ENCODE measurements at regions not wholly inside any gene's neighbourhood (a gene's known extent, or its start where the extent isn't known, plus 50 kb on each side); places are given as distances from the start of the nearest gene placed in this dataset.

GRCh38 chr14:58826845-58827686 lies 189.3 kb downstream of the DACT1 start:
- no peaks in the 10 kb centered on the region; the same call in 1 of the 2 replicates for H3K9me2 ChIP-seq (ENCODE audit: insufficient read depth)
- intact Hi-C loops (cut with micrococcal nuclease; ENCODE audit: unreplicated experiment), result no loop called here
- no peak overlapping the region for H3K4me3 ChIP-seq
- H3K4me2 ChIP-seq, result no peak overlapping the region
- CTCF ChIA-PET, result no interaction called here
- H3K27ac ChIP-seq, result no peak overlapping the region
- no peaks in the 10 kb centered on the region for H4K20me1 ChIP-seq (ENCODE audit: insufficient read depth)
- no peaks in the 10 kb centered on the region for H3K79me2 ChIP-seq (ENCODE audit: low read depth)
- H3K36me3 ChIP-seq (ENCODE audit: low read depth), result no peaks in the 10 kb centered on the region
- H3K9me3 ChIP-seq (ENCODE audit: insufficient read depth, low read depth), result peaks cover 5% of the 10 kb centered on the region; the same call in 1 of the 2 replicates
- POLR2A ChIA-PET (ENCODE audit: unreplicated experiment), result no interaction called here
- no peaks in the 10 kb centered on the region for H3K4me1 ChIP-seq (replicated peaks; ENCODE audit: insufficient read depth)
- peaks cover 25% of the 10 kb centered on the region for H3K27me3 ChIP-seq (ENCODE audit: insufficient read depth, low read depth)
- no peak for DNase-seq
- H3F3A ChIP-seq (ENCODE audit: insufficient read depth, low read depth), result peaks cover 6% of the 10 kb centered on the region; the same call in 1 of the 2 replicates
- no peak for TF ChIP-seq EZH2 (IDR thresholded peaks at IDR 0.05; ENCODE audit: low read depth)
- TF ChIP-seq, protein P1, sequence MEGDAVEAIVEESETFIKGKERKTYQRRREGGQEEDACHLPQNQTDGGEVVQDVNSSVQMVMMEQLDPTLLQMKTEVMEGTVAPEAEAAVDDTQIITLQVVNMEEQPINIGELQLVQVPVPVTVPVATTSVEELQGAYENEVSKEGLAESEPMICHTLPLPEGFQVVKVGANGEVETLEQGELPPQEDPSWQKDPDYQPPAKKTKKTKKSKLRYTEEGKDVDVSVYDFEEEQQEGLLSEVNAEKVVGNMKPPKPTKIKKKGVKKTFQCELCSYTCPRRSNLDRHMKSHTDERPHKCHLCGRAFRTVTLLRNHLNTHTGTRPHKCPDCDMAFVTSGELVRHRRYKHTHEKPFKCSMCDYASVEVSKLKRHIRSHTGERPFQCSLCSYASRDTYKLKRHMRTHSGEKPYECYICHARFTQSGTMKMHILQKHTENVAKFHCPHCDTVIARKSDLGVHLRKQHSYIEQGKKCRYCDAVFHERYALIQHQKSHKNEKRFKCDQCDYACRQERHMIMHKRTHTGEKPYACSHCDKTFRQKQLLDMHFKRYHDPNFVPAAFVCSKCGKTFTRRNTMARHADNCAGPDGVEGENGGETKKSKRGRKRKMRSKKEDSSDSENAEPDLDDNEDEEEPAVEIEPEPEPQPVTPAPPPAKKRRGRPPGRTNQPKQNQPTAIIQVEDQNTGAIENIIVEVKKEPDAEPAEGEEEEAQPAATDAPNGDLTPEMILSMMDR (conservative IDR thresholded peaks at IDR 0.05), result peak; percentile 63
- H2AFZ ChIP-seq, result no peak overlapping the region
- no TSS peak for BruUV-seq (replicated peaks)

DNA sequence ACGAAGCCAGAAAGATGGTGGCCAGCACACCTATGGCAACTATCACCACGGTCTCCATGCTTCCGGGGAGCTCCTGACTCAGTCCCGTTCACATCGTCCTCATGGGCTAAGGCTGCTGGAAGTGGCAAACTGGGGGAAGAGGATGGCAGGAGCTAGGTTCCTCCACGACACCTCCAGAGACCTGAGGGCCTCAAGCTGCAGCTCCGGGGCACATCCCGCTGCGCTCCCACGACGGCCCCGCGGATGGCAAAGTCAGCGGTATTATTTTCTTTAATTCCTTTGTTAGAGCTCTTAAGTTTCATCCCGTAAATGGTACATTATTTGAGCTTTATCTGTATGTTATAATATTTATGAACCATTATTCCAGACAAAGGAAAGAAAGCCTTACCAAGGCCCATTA lies 190.5 kb downstream of the DACT1 start:
- Histone ChIP-seq H3K36me3 (ENCODE audit: low read depth) (no peaks in the 10 kb centered on the region), H2AFZ (no peak overlapping the region), H3K4me1 (replicated peaks; ENCODE audit: insufficient read depth) (no peaks in the 10 kb centered on the region), H3K79me2 (ENCODE audit: low read depth) (no peaks in the 10 kb centered on the region), H3F3A (ENCODE audit: insufficient read depth, low read depth) (peaks cover 6% of the 10 kb centered on the region; the same call in 1 of the 2 replicates), H3K9me3 (ENCODE audit: insufficient read depth, low read depth) (peaks cover 8% of the 10 kb centered on the region; the same call in 1 of the 2 replicates), H4K20me1 (ENCODE audit: insufficient read depth) (no peaks in the 10 kb centered on the region), H3K4me2 (no peak overlapping the region), H3K27ac (no peak overlapping the region), H3K9me2 (ENCODE audit: insufficient read depth) (no peaks in the 10 kb centered on the region; the same call in 1 of the 2 replicates), H3K27me3 (ENCODE audit: insufficient read depth, low read depth) (peaks cover 31% of the 10 kb centered on the region), H3K4me3 (no peak overlapping the region)
- intact Hi-C loops (cut with micrococcal nuclease; ENCODE audit: unreplicated experiment), result no loop called here
- ChIA-PET CTCF (no interaction called here), POLR2A (ENCODE audit: unreplicated experiment) (no interaction called here)
- TF ChIP-seq, protein P1 (conservative IDR thresholded peaks at IDR 0.05), result no peak
- TF ChIP-seq EZH2 (IDR thresholded peaks at IDR 0.05; ENCODE audit: low read depth), result no peak
- BruUV-seq (replicated peaks), result no TSS peak
- no peak for DNase-seq

DNA sequence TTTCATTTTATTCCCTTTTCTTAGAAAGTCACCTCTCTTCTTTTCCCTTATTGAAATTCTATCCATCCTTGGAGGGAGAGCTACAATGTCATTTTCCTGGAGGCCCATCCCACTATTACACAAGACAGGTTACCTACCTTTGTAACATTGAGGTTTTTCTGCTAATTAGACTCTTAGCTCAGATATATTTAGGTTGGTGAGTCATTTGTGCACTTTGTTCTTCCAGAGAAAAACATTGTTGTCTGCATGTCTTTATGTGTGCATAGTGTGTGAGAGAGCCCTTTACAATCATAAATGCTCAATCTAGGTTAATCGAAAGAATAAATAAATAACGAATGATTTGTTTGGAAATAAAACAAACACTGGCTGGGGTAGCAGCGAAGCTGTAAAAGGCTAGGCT lies 191.8 kb downstream of the DACT1 start:
- H3K27ac ChIP-seq, result no peak overlapping the region
- peaks cover 6% of the 10 kb centered on the region; the same call in 1 of the 2 replicates for H3F3A ChIP-seq (ENCODE audit: insufficient read depth, low read depth)
- TF ChIP-seq EZH2 (IDR thresholded peaks at IDR 0.05; ENCODE audit: low read depth), result no peak
- TF ChIP-seq, protein P1 (conservative IDR thresholded peaks at IDR 0.05), result no peak
- DNase-seq, result no peak
- no peak overlapping the region for H3K4me3 ChIP-seq
- no peak overlapping the region for H2AFZ ChIP-seq
- no peaks in the 10 kb centered on the region for H3K9me2 ChIP-seq (ENCODE audit: insufficient read depth)
- H3K9me3 ChIP-seq (ENCODE audit: insufficient read depth, low read depth), result peaks cover 8% of the 10 kb centered on the region; the same call in 1 of the 2 replicates
- ChIA-PET CTCF (no interaction called here), POLR2A (ENCODE audit: unreplicated experiment) (no interaction called here)
- no peaks in the 10 kb centered on the region for H4K20me1 ChIP-seq (ENCODE audit: insufficient read depth)
- BruUV-seq (replicated peaks), result no TSS peak
- H3K27me3 ChIP-seq (ENCODE audit: insufficient read depth, low read depth), result peaks cover 30% of the 10 kb centered on the region
- no peaks in the 10 kb centered on the region for H3K4me1 ChIP-seq (replicated peaks; ENCODE audit: insufficient read depth)
- no peaks in the 10 kb centered on the region for H3K79me2 ChIP-seq (ENCODE audit: low read depth)
- intact Hi-C loops (cut with micrococcal nuclease; ENCODE audit: unreplicated experiment), result no loop called here
- H3K36me3 ChIP-seq (ENCODE audit: low read depth), result no peaks in the 10 kb centered on the region
- no peak overlapping the region for H3K4me2 ChIP-seq
